Stimulated activated effector memory CD8-positive, alpha-beta T cell treated with anti-CD3 and anti-CD28 coated beads, Interleukin-12 subunit alpha, Interleukin-12 subunit beta, amount 100 ng/mL, for 72 hours (primary cell): ENCODE measurements at regions not wholly inside any gene's neighbourhood (a gene's known extent, or its start where the extent isn't known, plus 50 kb on each side); places are given as distances from the start of the nearest gene placed in this dataset.

Source experiments
- ATAC-seq: fragments of 150-1000 bp; cut with Tn5 transposase; 2 replicates; pipeline ENCODE4 v1.10.0; 2021
- DNase-seq, 2 donors: peaks; one replicate each; pipeline ENCODE4 v3.0.0; 2021 to 2022; ENCODE audit warnings: low spot score in 2 of 2
- H3K27ac Mint-ChIP-seq: one replicate; pipeline ENCODE4 v1.8.0; 2022; ENCODE audit warnings: mild to moderate bottlenecking, mixed read lengths
- H3K36me3 Mint-ChIP-seq: one replicate; pipeline ENCODE4 v1.8.0; 2022; ENCODE audit warnings: mild to moderate bottlenecking, mixed read lengths
- H3K4me1 Mint-ChIP-seq: one replicate; pipeline ENCODE4 v1.8.0; 2022; ENCODE audit warnings: mixed read lengths
- H3K4me3 Mint-ChIP-seq: one replicate; pipeline ENCODE4 v1.8.0; 2022; ENCODE audit warnings: mild to moderate bottlenecking, mixed read lengths
- H3K9me3 Mint-ChIP-seq: one replicate; pipeline ENCODE4 v1.8.0; 2022; ENCODE audit warnings: mixed read lengths

GRCh38 chr4:180721356-180721755 is 1521.8 kb upstream of the TENM3 start:
- H3K27ac Mint-ChIP-seq: no peak overlapping the region

GRCh38 chr4:180726611-180727010 is 1516.6 kb upstream of the TENM3 start:
- Mint-ChIP-seq H3K9me3 (peaks cover 10% of the 10 kb centered on the region), H3K4me1 (no peaks in the 10 kb centered on the region), H3K27ac (no peak overlapping the region), H3K36me3 (no peaks in the 10 kb centered on the region), H3K4me3 (no peak overlapping the region)
- no peak for ATAC-seq
- DNase-seq: no peak

More at GRCh38 chr4:180721356-180721755, 1521.8 kb upstream of the TENM3 start:
- Mint-ChIP-seq H3K4me1 (no peaks in the 10 kb centered on the region), H3K36me3 (no peaks in the 10 kb centered on the region), H3K4me3 (no peak overlapping the region), H3K9me3 (peaks cover 23% of the 10 kb centered on the region)
- ATAC-seq (no peak), DNase-seq (no peak)

GRCh38 chr4:180727478-180727877 is 1515.7 kb upstream of the TENM3 start:
- Mint-ChIP-seq H3K9me3 (peaks cover 10% of the 10 kb centered on the region), H3K27ac (no peak overlapping the region), H3K4me3 (no peak overlapping the region), H3K36me3 (no peaks in the 10 kb centered on the region), H3K4me1 (no peaks in the 10 kb centered on the region)
- DNase-seq (no peak), ATAC-seq (no peak)

GRCh38 chr4:180734753-180735432 is 1508.3 kb upstream of the TENM3 start:
- no peak for DNase-seq
- no peaks in the 10 kb centered on the region for H3K4me1 Mint-ChIP-seq
- peaks cover 9% of the 10 kb centered on the region for H3K9me3 Mint-ChIP-seq
- H3K36me3 Mint-ChIP-seq: no peaks in the 10 kb centered on the region
- no peak overlapping the region for H3K4me3 Mint-ChIP-seq
- no peak overlapping the region for H3K27ac Mint-ChIP-seq
- no peak for ATAC-seq

- no peaks in the 10 kb centered on the region for H3K4me1 Mint-ChIP-seq
- no peaks in the 10 kb centered on the region for H3K36me3 Mint-ChIP-seq
- ATAC-seq: no peak
Measured at GRCh38 chr4:180741703-180742102, 1501.5 kb upstream of the TENM3 start.

GRCh38 chr4:180745019-180745418 is 1498.2 kb upstream of the TENM3 start:
- no peaks in the 10 kb centered on the region for H3K4me1 Mint-ChIP-seq
- no peak overlapping the region for H3K4me3 Mint-ChIP-seq
- DNase-seq: no peak
- ATAC-seq: no peak
- H3K27ac Mint-ChIP-seq: no peak overlapping the region
- H3K36me3 Mint-ChIP-seq: no peaks in the 10 kb centered on the region
- no peaks in the 10 kb centered on the region for H3K9me3 Mint-ChIP-seq

More at GRCh38 chr4:180741703-180742102, 1501.5 kb upstream of the TENM3 start:
- no peak overlapping the region for H3K4me3 Mint-ChIP-seq
- H3K9me3 Mint-ChIP-seq: no peaks in the 10 kb centered on the region
- H3K27ac Mint-ChIP-seq: no peak overlapping the region
- DNase-seq: no peak

- H3K9me3 Mint-ChIP-seq: peaks cover 6% of the 10 kb centered on the region
- DNase-seq: no peak
- H3K27ac Mint-ChIP-seq: no peak overlapping the region
- no peak overlapping the region for H3K4me3 Mint-ChIP-seq
- H3K36me3 Mint-ChIP-seq: no peaks in the 10 kb centered on the region
- ATAC-seq: no peak
- H3K4me1 Mint-ChIP-seq: no peaks in the 10 kb centered on the region
Measured at GRCh38 chr4:180751009-180751408, 1492.2 kb upstream of the TENM3 start.

GRCh38 chr4:180757927-180758326 is 1485.3 kb upstream of the TENM3 start:
- Mint-ChIP-seq H3K27ac (no peak overlapping the region), H3K4me1 (no peaks in the 10 kb centered on the region), H3K4me3 (no peak overlapping the region), H3K36me3 (no peaks in the 10 kb centered on the region), H3K9me3 (peaks cover 11% of the 10 kb centered on the region)
- DNase-seq (no peak), ATAC-seq (no peak)

- Mint-ChIP-seq H3K36me3 (no peaks in the 10 kb centered on the region), H3K9me3 (peaks cover 17% of the 10 kb centered on the region), H3K4me3 (no peak overlapping the region), H3K4me1 (no peaks in the 10 kb centered on the region), H3K27ac (no peak overlapping the region)
- ATAC-seq: no peak
- DNase-seq: no peak
Measured at GRCh38 chr4:180766045-180766444, 1477.2 kb upstream of the TENM3 start.

- peaks cover 18% of the 10 kb centered on the region for H3K9me3 Mint-ChIP-seq
- H3K4me3 Mint-ChIP-seq: no peak overlapping the region
- no peak overlapping the region for H3K27ac Mint-ChIP-seq
- ATAC-seq (no peak), DNase-seq (no peak)
- H3K36me3 Mint-ChIP-seq: no peaks in the 10 kb centered on the region
- H3K4me1 Mint-ChIP-seq: no peaks in the 10 kb centered on the region
Measured at GRCh38 chr4:180766944-180767729, 1476.1 kb upstream of the TENM3 start.

GRCh38 chr4:180768610-180769009 is 1474.6 kb upstream of the TENM3 start:
- Mint-ChIP-seq H3K9me3 (peaks cover 21% of the 10 kb centered on the region), H3K36me3 (no peaks in the 10 kb centered on the region), H3K4me1 (no peaks in the 10 kb centered on the region), H3K27ac (no peak overlapping the region), H3K4me3 (no peak overlapping the region)
- no peak for DNase-seq
- no peak for ATAC-seq

GRCh38 chr4:180769791-180770190 is 1473.4 kb upstream of the TENM3 start:
- H3K9me3 Mint-ChIP-seq: peaks cover 21% of the 10 kb centered on the region

GRCh38 chr4:180770265-180770664 is 1472.9 kb upstream of the TENM3 start:
- Mint-ChIP-seq H3K9me3 (peaks cover 21% of the 10 kb centered on the region), H3K36me3 (no peaks in the 10 kb centered on the region), H3K27ac (no peak overlapping the region), H3K4me3 (no peak overlapping the region), H3K4me1 (no peaks in the 10 kb centered on the region)
- no peak for DNase-seq
- no peak for ATAC-seq

More at GRCh38 chr4:180769791-180770190, 1473.4 kb upstream of the TENM3 start:
- no peak overlapping the region for H3K27ac Mint-ChIP-seq
- DNase-seq (no peak), ATAC-seq (no peak)
- H3K36me3 Mint-ChIP-seq: no peaks in the 10 kb centered on the region
- no peaks in the 10 kb centered on the region for H3K4me1 Mint-ChIP-seq
- H3K4me3 Mint-ChIP-seq: no peak overlapping the region

- no peak overlapping the region for H3K4me3 Mint-ChIP-seq
- no peak overlapping the region for H3K27ac Mint-ChIP-seq
- ATAC-seq (no peak), DNase-seq (no peak)
- H3K4me1 Mint-ChIP-seq: no peaks in the 10 kb centered on the region
- H3K9me3 Mint-ChIP-seq: peaks cover 25% of the 10 kb centered on the region
- no peaks in the 10 kb centered on the region for H3K36me3 Mint-ChIP-seq
Measured at GRCh38 chr4:180784940-180785339, 1458.3 kb upstream of the TENM3 start.

GRCh38 chr4:180788729-180789128 is 1454.5 kb upstream of the TENM3 start:
- Mint-ChIP-seq H3K9me3 (peaks cover 17% of the 10 kb centered on the region), H3K4me1 (no peaks in the 10 kb centered on the region), H3K36me3 (no peaks in the 10 kb centered on the region), H3K27ac (no peak overlapping the region), H3K4me3 (no peak overlapping the region)
- no peak for ATAC-seq
- DNase-seq: no peak

- H3K4me3 Mint-ChIP-seq: no peak overlapping the region
- no peaks in the 10 kb centered on the region for H3K36me3 Mint-ChIP-seq
- no peak for ATAC-seq
- no peaks in the 10 kb centered on the region for H3K4me1 Mint-ChIP-seq
- peaks cover 16% of the 10 kb centered on the region for H3K9me3 Mint-ChIP-seq
- no peak for DNase-seq
- no peak overlapping the region for H3K27ac Mint-ChIP-seq
Measured at GRCh38 chr4:180789929-180790328, 1453.3 kb upstream of the TENM3 start.
